CD4-positive, alpha-beta T cell (primary cell): ENCODE measurements at regions not wholly inside any gene's neighbourhood (a gene's known extent, or its start where the extent isn't known, plus 50 kb on each side); places are given as distances from the start of the nearest gene placed in this dataset.

ENCODE experiments used
- ATAC-seq: fragments of 200-7000 bp; cut with Tn5 transposase; one replicate; pipeline ENCODE4 v1.10.0; 2022; ENCODE audit warnings: mild to moderate bottlenecking; ENCODE audit not compliant: poor library complexity
- CTCF ChIA-PET: fragments of 350-600 bp; sonication (Branson Sonifier 250); formaldehyde crosslinking; loops from one replicate; lab custom pipeline; 2021; ENCODE audit warnings: antibody characterized with exemption, inconsistent platforms; lab: Charles Lee
- POLR2A ChIA-PET: fragments of 350-600 bp; sonication (Branson Sonifier 250); formaldehyde crosslinking; loops from one replicate; lab custom pipeline; 2021; ENCODE audit warnings: antibody characterized with exemption, inconsistent platforms; lab: Charles Lee
- DNase-seq, 14 experiments: peaks; one replicate each; pipeline ENCODE4 v3.0.0-alpha.2; 2013 to 2020; ENCODE audit warnings: mixed read lengths in 2 of 14
- H3K27ac ChIP-seq, 2 donors: one replicate each; pipeline versions ENCODE4 v1.5.1 to v1.7.0; 2013; ENCODE audit warnings: low read length in 2 of 2, low read depth in 1 of 2, mild to moderate bottlenecking in 1 of 2
- H3K27me3 ChIP-seq, 2 experiments: 1 replicate in 1 of 2; 2 replicates in 1 of 2; pipeline versions ENCODE4 v1.6.1 to v1.7.0; 2013; ENCODE audit warnings: low read length in 2 of 2, control low read depth in 1 of 2, mild to moderate bottlenecking in 1 of 2, moderate library complexity in 1 of 2; ENCODE audit not compliant: insufficient read depth in 2 of 2, control insufficient read depth in 1 of 2
- H3K36me3 ChIP-seq: one replicate; pipeline ENCODE4 v1.6.1; 2013; ENCODE audit warnings: low read length, control low read depth; ENCODE audit not compliant: insufficient read depth
- H3K4me1 ChIP-seq: one replicate; pipeline ENCODE4 v1.6.1; 2013; ENCODE audit warnings: low read length, control low read depth; ENCODE audit not compliant: insufficient read depth
- H3K4me3 ChIP-seq: one replicate; pipeline ENCODE4 v1.5.1; 2013; ENCODE audit warnings: mild to moderate bottlenecking, low read length, moderate library complexity
- H3K9me3 ChIP-seq, 2 experiments: 1 replicate in 1 of 2; 2 replicates in 1 of 2; pipeline versions ENCODE4 v1.6.1 to v1.7.0; 2013; ENCODE audit warnings: low read length in 2 of 2, mild to moderate bottlenecking in 2 of 2, control low read depth in 1 of 2, moderate library complexity in 1 of 2; ENCODE audit not compliant: control insufficient read depth in 1 of 2, insufficient read depth in 1 of 2
- H3K27ac Mint-ChIP-seq: one replicate; pipeline ENCODE4 v1.8.0; 2020; ENCODE audit warnings: mixed read lengths
- H3K27me3 Mint-ChIP-seq: one replicate; pipeline ENCODE4 v1.8.0; 2021; ENCODE audit warnings: mixed read lengths
- H3K36me3 Mint-ChIP-seq: one replicate; pipeline ENCODE4 v1.8.0; 2021; ENCODE audit warnings: low read depth, mixed read lengths
- H3K4me1 Mint-ChIP-seq: one replicate; pipeline ENCODE4 v1.8.0; 2021; ENCODE audit warnings: low read depth, mixed read lengths
- H3K4me3 Mint-ChIP-seq: one replicate; pipeline ENCODE4 v1.8.0; 2020; ENCODE audit warnings: mild to moderate bottlenecking, mixed read lengths
- H3K9me3 Mint-ChIP-seq: one replicate; pipeline ENCODE4 v1.8.0; 2020; ENCODE audit warnings: mixed read lengths
- CTCF ChIP-seq: fragments of 200-600 bp; IDR thresholded peaks from one replicate; pipeline ENCODE4 v1.8.0; 2022; ENCODE audit warnings: antibody characterized with exemption, mild to moderate bottlenecking
- intact Hi-C, 2 experiments: fragments of 100-400 bp; cut with DNase I in 1 of 2; cut with micrococcal nuclease in 1 of 2; formaldehyde crosslinking; loops; one replicate each; pipeline versions ENCODE4 v1.15.1 to v1.9.0; 2023 to 2025; cut with DNase I, micrococcal nuclease

GRCh38 chr3:72535772-72536171, 312.5 kb downstream of the SHQ1 start:
- no peaks in the 10 kb centered on the region for H3K4me1 ChIP-seq
- no peak overlapping the region for H3K4me3 ChIP-seq
- Mint-ChIP-seq H3K4me3 (no peak overlapping the region), H3K27me3 (no peaks in the 10 kb centered on the region), H3K9me3 (no peaks in the 10 kb centered on the region), H3K4me1 (no peaks in the 10 kb centered on the region), H3K27ac (no peak overlapping the region), H3K36me3 (no peaks in the 10 kb centered on the region)
- ATAC-seq (no peak), DNase-seq (peak in 1 of 14 experiments; percentile 29)
- H3K27me3 ChIP-seq: no peaks in the 10 kb centered on the region
- no peak overlapping the region for H3K27ac ChIP-seq
- intact Hi-C loops: no loop called here
- no peak for TF ChIP-seq CTCF
- no peaks in the 10 kb centered on the region for H3K9me3 ChIP-seq
- POLR2A ChIA-PET: no interaction called here
- H3K36me3 ChIP-seq: no peaks in the 10 kb centered on the region
- CTCF ChIA-PET: no interaction called here

GRCh38 chr3:72533591-72534473, 314.4 kb downstream of the SHQ1 start:
- CTCF ChIA-PET: no interaction called here
- no peaks in the 10 kb centered on the region for H3K27me3 ChIP-seq
- H3K27me3 Mint-ChIP-seq: no peaks in the 10 kb centered on the region
- H3K36me3 Mint-ChIP-seq: no peaks in the 10 kb centered on the region
- no peak overlapping the region for H3K27ac ChIP-seq
- POLR2A ChIA-PET: no interaction called here
- ATAC-seq (no peak), DNase-seq (peak in 3 of 14 experiments; percentile 19 to 55 (median 29))
- no peaks in the 10 kb centered on the region for H3K9me3 ChIP-seq
- no peaks in the 10 kb centered on the region for H3K36me3 ChIP-seq
- TF ChIP-seq CTCF: no peak
- intact Hi-C loops: no loop called here
- no peaks in the 10 kb centered on the region for H3K4me1 ChIP-seq
- H3K27ac Mint-ChIP-seq: no peak overlapping the region
- H3K4me1 Mint-ChIP-seq: no peaks in the 10 kb centered on the region
- H3K4me3 Mint-ChIP-seq: no peak overlapping the region
- H3K4me3 ChIP-seq: no peak overlapping the region
- H3K9me3 Mint-ChIP-seq: no peaks in the 10 kb centered on the region

- Mint-ChIP-seq H3K4me3 (no peak overlapping the region), H3K27ac (no peak overlapping the region), H3K9me3 (no peaks in the 10 kb centered on the region), H3K4me1 (no peaks in the 10 kb centered on the region), H3K36me3 (no peaks in the 10 kb centered on the region), H3K27me3 (no peaks in the 10 kb centered on the region)
- H3K9me3 ChIP-seq: no peaks in the 10 kb centered on the region
- no peaks in the 10 kb centered on the region for H3K27me3 ChIP-seq
- POLR2A ChIA-PET: no interaction called here
- DNase-seq: no peak
- TF ChIP-seq CTCF: no peak
- CTCF ChIA-PET: no interaction called here
- no peak overlapping the region for H3K4me3 ChIP-seq
- intact Hi-C loops: no loop called here
- H3K27ac ChIP-seq: no peak overlapping the region
- ATAC-seq: no peak
- no peaks in the 10 kb centered on the region for H3K4me1 ChIP-seq
- no peaks in the 10 kb centered on the region for H3K36me3 ChIP-seq
Measured at GRCh38 chr3:72530426-72530825, 317.8 kb downstream of the SHQ1 start.
